ENCODE measurements at regions not wholly inside any gene's neighbourhood (a gene's known extent, or its start where the extent isn't known, plus 50 kb on each side); places are given as distances from the start of the nearest gene placed in this dataset.

DNA sequence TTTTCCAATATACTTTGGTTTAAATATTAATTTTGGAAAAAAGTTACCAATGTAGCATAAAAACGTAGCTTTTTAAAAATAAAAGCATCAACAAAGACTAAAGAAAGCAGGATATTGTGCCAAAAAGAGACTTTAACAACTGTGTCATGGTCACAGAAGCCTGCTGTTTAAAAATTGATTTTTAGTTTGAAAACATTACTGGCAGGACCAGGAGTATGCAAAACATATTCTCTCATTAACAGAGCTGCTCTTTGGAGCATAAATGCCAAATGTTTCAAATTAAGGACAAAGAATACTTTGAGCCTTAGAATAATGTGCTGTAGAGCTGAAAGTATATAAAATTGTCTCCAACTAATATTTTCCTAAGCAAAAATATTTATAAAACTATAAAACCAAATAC lies 279.0 kb downstream of the ARAP2 start:
- Histone ChIP-seq H3K9me3 (ENCODE audit: low read depth) (no peaks in the 10 kb centered on the region), H3K4me3 (no peak overlapping the region), H3K4me1 (ENCODE audit: low read depth) (no peaks in the 10 kb centered on the region), H3K27ac (no peak overlapping the region), H3K27me3 (no peaks in the 10 kb centered on the region), H3K36me3 (no peaks in the 10 kb centered on the region)
- DNase-seq (ENCODE audit: low read depth in 1 of 2, low spot score in 1 of 2) = no peak
- no peak for TF ChIP-seq CTCF (IDR thresholded peaks at IDR 0.05; ENCODE audit: low read depth, low read length)

DNA sequence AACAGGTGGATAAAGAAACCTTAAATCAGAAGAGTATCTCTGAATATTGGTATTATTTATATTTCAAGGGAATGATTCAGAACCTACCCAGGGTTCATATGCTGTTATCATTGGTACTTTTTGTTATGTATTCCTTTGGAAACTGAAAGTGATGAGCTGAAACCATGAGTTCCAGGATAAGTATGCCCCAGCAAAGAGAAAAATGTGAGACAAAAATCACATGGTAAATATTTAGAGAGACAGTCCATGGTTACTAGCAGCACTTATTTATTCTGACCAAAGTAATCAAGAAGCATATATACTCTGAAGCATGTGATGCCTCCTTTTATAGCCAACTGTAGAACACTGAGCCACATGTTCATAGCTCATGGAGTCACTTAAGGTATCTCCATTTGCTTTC lies 277.7 kb downstream of the ARAP2 start:
- no peak for DNase-seq (ENCODE audit: low read depth in 1 of 2, low spot score in 1 of 2)
- Histone ChIP-seq H3K27me3 (no peaks in the 10 kb centered on the region), H3K36me3 (no peaks in the 10 kb centered on the region), H3K27ac (no peak overlapping the region), H3K4me3 (no peak overlapping the region), H3K4me1 (ENCODE audit: low read depth) (no peaks in the 10 kb centered on the region), H3K9me3 (ENCODE audit: low read depth) (no peaks in the 10 kb centered on the region)
- TF ChIP-seq CTCF (IDR thresholded peaks at IDR 0.05; ENCODE audit: low read depth, low read length) = no peak

- no peaks in the 10 kb centered on the region for H3K9me3 ChIP-seq (ENCODE audit: low read depth)
- H3K4me3 ChIP-seq = no peak overlapping the region
- no peaks in the 10 kb centered on the region for H3K4me1 ChIP-seq (ENCODE audit: low read depth)
- no peak for TF ChIP-seq CTCF (IDR thresholded peaks at IDR 0.05; ENCODE audit: low read depth, low read length)
- no peaks in the 10 kb centered on the region for H3K27me3 ChIP-seq
- no peaks in the 10 kb centered on the region for H3K36me3 ChIP-seq
- DNase-seq (ENCODE audit: low read depth in 1 of 2, low spot score in 1 of 2) = no peak
- no peak overlapping the region for H3K27ac ChIP-seq
Measured at GRCh38 chr4:35970366-35970960, 273.9 kb downstream of the ARAP2 start.

DNA sequence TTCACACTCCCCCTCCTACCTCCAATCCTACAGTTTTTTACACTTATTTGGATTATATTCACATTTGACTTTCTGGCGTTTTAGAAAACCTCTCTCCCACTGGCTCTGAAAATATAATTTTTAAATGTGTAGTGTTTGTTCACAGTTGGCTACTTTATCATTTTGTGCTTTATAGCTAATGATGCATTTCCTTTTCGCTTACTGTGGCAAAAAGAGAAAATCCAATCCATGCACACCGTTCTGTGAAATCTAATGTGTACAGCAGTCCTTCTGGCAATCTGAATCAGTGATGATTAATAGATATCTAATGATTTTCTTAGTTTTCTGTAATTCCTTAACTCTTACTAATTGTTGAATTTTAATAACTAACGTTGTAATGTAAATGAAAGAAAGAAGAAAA lies 271.5 kb downstream of the ARAP2 start:
- H3K36me3 ChIP-seq = no peaks in the 10 kb centered on the region
- no peak overlapping the region for H3K27ac ChIP-seq
- no peaks in the 10 kb centered on the region for H3K9me3 ChIP-seq (ENCODE audit: low read depth)
- no peaks in the 10 kb centered on the region for H3K27me3 ChIP-seq
- no peaks in the 10 kb centered on the region for H3K4me1 ChIP-seq (ENCODE audit: low read depth)
- DNase-seq (ENCODE audit: low read depth in 1 of 2, low spot score in 1 of 2) = no peak
- no peak overlapping the region for H3K4me3 ChIP-seq
- no peak for TF ChIP-seq CTCF (IDR thresholded peaks at IDR 0.05; ENCODE audit: low read depth, low read length)

DNA sequence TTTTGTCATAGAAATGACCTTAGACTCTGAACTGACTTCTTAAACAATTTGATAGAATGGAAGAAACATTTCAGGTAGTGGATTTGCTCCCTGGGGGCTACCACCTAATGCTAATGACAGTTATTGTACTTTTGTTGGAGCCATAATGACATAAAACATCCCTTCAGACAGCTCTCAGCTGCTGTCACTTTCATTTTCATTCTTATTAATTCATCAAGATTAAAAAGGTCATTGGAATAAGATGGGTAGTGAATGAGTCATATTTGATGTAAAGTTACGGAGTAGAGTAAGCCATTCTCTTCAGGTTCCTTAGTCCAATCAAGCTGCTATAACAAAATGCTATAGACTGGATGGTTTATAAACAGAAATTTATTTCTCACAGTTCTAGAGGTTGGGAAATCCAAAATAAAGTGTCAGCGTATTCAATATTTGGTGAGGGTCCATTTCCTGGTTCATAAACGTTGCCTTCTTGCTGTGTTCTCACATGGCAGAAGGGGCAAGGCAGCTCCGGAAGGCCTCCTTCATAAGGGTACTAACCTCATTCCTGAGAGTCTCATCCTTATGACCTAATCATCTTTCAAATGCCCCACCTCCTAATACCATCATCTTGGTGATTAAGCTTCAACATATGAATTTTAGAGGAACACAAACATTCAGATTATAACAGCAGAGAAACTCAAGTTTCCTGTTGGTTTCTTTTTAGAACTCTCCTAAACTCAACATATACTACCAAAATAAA lies 268.5 kb downstream of the ARAP2 start:
- no peak for DNase-seq (ENCODE audit: low read depth in 1 of 2, low spot score in 1 of 2)
- TF ChIP-seq CTCF (IDR thresholded peaks at IDR 0.05; ENCODE audit: low read depth, low read length) = no peak
- no peaks in the 10 kb centered on the region for H3K36me3 ChIP-seq
- H3K9me3 ChIP-seq (ENCODE audit: low read depth) = no peaks in the 10 kb centered on the region
- H3K4me1 ChIP-seq (ENCODE audit: low read depth) = no peaks in the 10 kb centered on the region
- no peak overlapping the region for H3K27ac ChIP-seq
- H3K27me3 ChIP-seq = no peaks in the 10 kb centered on the region
- no peak overlapping the region for H3K4me3 ChIP-seq
